ENCODE measurements at regions not wholly inside any gene's neighbourhood (a gene's known extent, or its start where the extent isn't known, plus 50 kb on each side); places are given as distances from the start of the nearest gene placed in this dataset.

- TF ChIP-seq EZH2 (IDR thresholded peaks at IDR 0.05) = no peak
- TF ChIP-seq CTCF (IDR thresholded peaks at IDR 0.05 in 2 of 3, conservative IDR thresholded peaks at IDR 0.05 in 1 of 3; ENCODE audit: borderline replicate concordance in 1 of 3, insufficient read depth in 1 of 3, low read depth in 2 of 3, low read length in 2 of 3) = no peak
- no peak for TF ChIP-seq JUND (IDR thresholded peaks at IDR 0.05)
- TF ChIP-seq POLR2AphosphoS5 (IDR thresholded peaks at IDR 0.05; ENCODE audit: low read depth, low read length) = no peak
- no peak for TF ChIP-seq MAX (IDR thresholded peaks at IDR 0.05)
- no peak for TF ChIP-seq REST (IDR thresholded peaks at IDR 0.05; ENCODE audit: low read depth)
- no peak for TF ChIP-seq FOSL1 (IDR thresholded peaks at IDR 0.05; ENCODE audit: low read depth)
- TF ChIP-seq RAD21 (IDR thresholded peaks at IDR 0.05; ENCODE audit: low read depth) = no peak
- TF ChIP-seq SIN3A (IDR thresholded peaks at IDR 0.05; ENCODE audit: low read depth) = no peak
- TF ChIP-seq ZBTB33 (IDR thresholded peaks at IDR 0.05; ENCODE audit: extremely low read depth, insufficient replicate concordance, low read length) = no peak
- TF ChIP-seq CBX3 (IDR thresholded peaks at IDR 0.05; ENCODE audit: low read depth) = no peak
- TF ChIP-seq ATF3 (IDR thresholded peaks at IDR 0.05) = no peak
- TF ChIP-seq TCF7L2 (IDR thresholded peaks at IDR 0.05; ENCODE audit: borderline replicate concordance, extremely low read depth, insufficient read depth, insufficient read length) = no peak
- no peak for TF ChIP-seq EZH2phosphoT487 (IDR thresholded peaks at IDR 0.05; ENCODE audit: borderline replicate concordance)
Measured at GRCh38 chr1:221919341-221919740, 177.5 kb upstream of the DUSP10 start.

All from HCT116 (cell line).